HUES6 (cell line): ENCODE measurements at regions not wholly inside any gene's neighbourhood (a gene's known extent, or its start where the extent isn't known, plus 50 kb on each side); places are given as distances from the start of the nearest gene placed in this dataset.
"Not testable (repeated sequence)": the region's sequence is repeated elsewhere in the genome, so short reads cannot be mapped to it uniquely, and the experiment has no call there.

Experiments
- H3K27ac ChIP-seq: 2 replicates; pipeline ENCODE4 v1.7.0; 2013; ENCODE audit warnings: low read depth, mild to moderate bottlenecking, low read length, inconsistent platforms
- H3K27me3 ChIP-seq: 2 replicates; pipeline ENCODE4 v1.6.1; 2013; ENCODE audit warnings: low read length; ENCODE audit not compliant: control insufficient read depth, insufficient read depth
- H3K36me3 ChIP-seq: 2 replicates; pipeline ENCODE4 v1.6.1; 2013; ENCODE audit warnings: low read length; ENCODE audit not compliant: control insufficient read depth, insufficient read depth
- H3K4me1 ChIP-seq: 2 replicates; pipeline ENCODE4 v1.6.1; 2013; ENCODE audit warnings: low read length; ENCODE audit not compliant: control insufficient read depth, insufficient read depth
- H3K4me3 ChIP-seq: 2 replicates; pipeline ENCODE4 v1.5.1; 2013; ENCODE audit warnings: low read depth, low read length
- H3K9ac ChIP-seq: one replicate; pipeline ENCODE4 v1.6.1; 2013; ENCODE audit warnings: mild to moderate bottlenecking, low read length
- H3K9me3 ChIP-seq: 2 replicates; pipeline ENCODE4 v1.6.1; 2013; ENCODE audit warnings: low read depth, low read length; ENCODE audit not compliant: control insufficient read depth, insufficient read depth

GRCh38 chr1:29760067-29760564, 523.8 kb downstream of the PTPRU start:
- no peak overlapping the region for H3K4me3 ChIP-seq
- no peaks in the 10 kb centered on the region for H3K4me1 ChIP-seq
- no peaks in the 10 kb centered on the region for H3K36me3 ChIP-seq
- no peaks in the 10 kb centered on the region for H3K27me3 ChIP-seq
- no peaks in the 10 kb centered on the region for H3K9me3 ChIP-seq
- no peak overlapping the region for H3K27ac ChIP-seq
- no peak overlapping the region for H3K9ac ChIP-seq

- no peak overlapping the region for H3K4me3 ChIP-seq
- H3K4me1 ChIP-seq = no peaks in the 10 kb centered on the region
- H3K27me3 ChIP-seq = no peaks in the 10 kb centered on the region
- no peaks in the 10 kb centered on the region for H3K9me3 ChIP-seq
- H3K27ac ChIP-seq = no peak overlapping the region
- H3K9ac ChIP-seq = no peak overlapping the region
- H3K36me3 ChIP-seq = no peaks in the 10 kb centered on the region
These were observed 522.6 kb downstream of the PTPRU start for GRCh38 chr1:29758781-29759499.

GRCh38 chr1:29757866-29758780, 521.8 kb downstream of the PTPRU start:
- Histone ChIP-seq H3K9ac (no peak overlapping the region), H3K27ac (no peak overlapping the region), H3K4me3 (no peak overlapping the region), H3K27me3 (no peaks in the 10 kb centered on the region), H3K4me1 (no peaks in the 10 kb centered on the region), H3K9me3 (no peaks in the 10 kb centered on the region), H3K36me3 (no peaks in the 10 kb centered on the region)

- no peak overlapping the region for H3K27ac ChIP-seq
- H3K9ac ChIP-seq = no peak overlapping the region
- H3K4me3 ChIP-seq = no peak overlapping the region
- no peaks in the 10 kb centered on the region for H3K27me3 ChIP-seq
- no peaks in the 10 kb centered on the region for H3K36me3 ChIP-seq
- no peaks in the 10 kb centered on the region for H3K4me1 ChIP-seq
- no peaks in the 10 kb centered on the region for H3K9me3 ChIP-seq
These were observed 520.8 kb downstream of the PTPRU start for GRCh38 chr1:29756901-29757725.

GRCh38 chr1:29756498-29756897, 520.2 kb downstream of the PTPRU start:
- no peak overlapping the region for H3K27ac ChIP-seq
- no peaks in the 10 kb centered on the region for H3K9me3 ChIP-seq
- H3K9ac ChIP-seq = no peak overlapping the region
- no peaks in the 10 kb centered on the region for H3K4me1 ChIP-seq
- H3K27me3 ChIP-seq = no peaks in the 10 kb centered on the region
- no peaks in the 10 kb centered on the region for H3K36me3 ChIP-seq
- no peak overlapping the region for H3K4me3 ChIP-seq

GRCh38 chr1:29756085-29756484, 519.8 kb downstream of the PTPRU start:
- Histone ChIP-seq H3K9ac (no peak overlapping the region), H3K4me1 (no peaks in the 10 kb centered on the region), H3K9me3 (no peaks in the 10 kb centered on the region), H3K36me3 (no peaks in the 10 kb centered on the region), H3K4me3 (no peak overlapping the region), H3K27ac (no peak overlapping the region), H3K27me3 (no peaks in the 10 kb centered on the region)

- H3K4me3 ChIP-seq, H3K9ac ChIP-seq, H3K36me3 ChIP-seq, H3K27ac ChIP-seq, H3K4me1 ChIP-seq, H3K9me3 ChIP-seq, H3K27me3 ChIP-seq: not testable (repeated sequence)
These were observed 519.2 kb downstream of the PTPRU start for GRCh38 chr1:29755412-29756015.

GRCh38 chr1:29754573-29755375, 518.5 kb downstream of the PTPRU start:
- H3K4me1 ChIP-seq = no peaks in the 10 kb centered on the region
- H3K4me3 ChIP-seq = no peak overlapping the region

GRCh38 chr1:29753771-29754572, 517.6 kb downstream of the PTPRU start:
- H3K36me3 ChIP-seq = no peaks in the 10 kb centered on the region
- no peak overlapping the region for H3K27ac ChIP-seq
- no peak overlapping the region for H3K4me3 ChIP-seq
- no peaks in the 10 kb centered on the region for H3K4me1 ChIP-seq
- H3K9me3 ChIP-seq = no peaks in the 10 kb centered on the region
- no peaks in the 10 kb centered on the region; the same call in 1 of the 2 replicates for H3K27me3 ChIP-seq
- no peak overlapping the region for H3K9ac ChIP-seq

More at GRCh38 chr1:29754573-29755375, 518.5 kb downstream of the PTPRU start:
- no peaks in the 10 kb centered on the region for H3K36me3 ChIP-seq
- H3K27ac ChIP-seq = no peak overlapping the region
- no peak overlapping the region for H3K9ac ChIP-seq
- H3K9me3 ChIP-seq = no peaks in the 10 kb centered on the region
- H3K27me3 ChIP-seq = no peaks in the 10 kb centered on the region; the same call in 1 of the 2 replicates
